NCI-H2227 (cell line): ENCODE measurements at regions not wholly inside any gene's neighbourhood (a gene's known extent, or its start where the extent isn't known, plus 50 kb on each side); places are given as distances from the start of the nearest gene placed in this dataset.

ENCODE experiments used
- DNase-seq: peaks from one replicate; lab custom pipeline; 2025; ENCODE audit not compliant: unreplicated experiment; lab: John Stamatoyannopoulos, UW

GRCh38 chr7:155360495-155361345 is 63.0 kb downstream of the INSIG1 start:
- no peak for DNase-seq

GRCh38 chr7:155361346-155361680 is 63.6 kb downstream of the INSIG1 start:
- DNase-seq = no peak

DNA sequence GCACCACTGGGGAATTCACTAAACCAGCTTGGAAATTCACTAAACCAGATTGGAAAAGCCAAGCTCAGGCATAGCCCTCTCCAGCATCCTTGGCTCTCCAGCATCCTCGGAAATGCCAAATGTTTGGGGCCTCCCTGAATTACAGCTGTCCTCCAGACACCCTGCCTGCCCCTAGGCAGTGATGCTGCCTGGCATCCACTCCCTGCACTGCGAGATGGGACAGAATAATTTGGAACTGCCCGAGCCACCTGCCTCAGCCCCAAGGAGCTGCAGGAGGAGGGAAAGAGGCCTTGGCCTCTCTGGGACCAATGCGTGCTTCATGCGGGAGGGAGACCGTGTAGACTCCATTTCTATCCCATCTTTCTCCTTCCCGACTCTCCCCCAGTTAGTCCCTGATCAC is 64.3 kb downstream of the INSIG1 start:
- no peak for DNase-seq

DNA sequence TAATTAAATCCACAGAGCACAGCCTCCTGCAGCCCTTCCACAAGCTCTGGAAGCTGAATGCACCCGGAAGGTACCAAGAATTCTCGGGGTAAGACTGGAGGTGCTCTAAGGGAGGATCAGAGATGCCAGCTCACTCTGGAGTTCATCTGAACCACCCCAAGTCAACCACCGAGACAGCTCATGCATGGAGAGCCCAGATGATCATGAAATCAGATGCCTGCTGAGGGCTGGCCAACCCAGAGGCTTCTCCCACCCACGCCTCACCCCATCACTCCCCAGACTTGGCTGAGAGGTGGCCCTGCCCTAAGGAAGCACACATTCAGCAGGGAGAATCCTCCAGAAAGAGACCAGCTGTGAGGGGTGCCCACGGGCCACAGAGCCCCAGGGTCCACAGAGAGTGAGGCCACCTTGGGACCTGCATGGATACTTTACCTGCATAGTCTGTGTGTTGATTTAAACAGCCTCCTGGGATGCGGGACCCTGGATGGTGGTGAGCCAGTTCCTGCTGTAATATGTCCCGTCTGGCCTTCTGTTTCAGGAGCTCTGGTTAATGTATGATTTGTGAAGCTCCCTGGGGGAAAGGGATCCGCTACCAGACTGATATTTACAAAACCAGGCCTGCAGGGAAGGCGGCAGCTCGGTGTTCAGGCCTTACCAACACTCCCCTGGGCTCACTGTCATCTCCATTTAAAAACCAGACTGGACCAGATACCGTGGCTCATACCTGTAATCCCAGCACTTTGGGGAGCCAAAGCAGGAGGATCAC is 64.9 kb downstream of the INSIG1 start:
- no peak for DNase-seq

DNA sequence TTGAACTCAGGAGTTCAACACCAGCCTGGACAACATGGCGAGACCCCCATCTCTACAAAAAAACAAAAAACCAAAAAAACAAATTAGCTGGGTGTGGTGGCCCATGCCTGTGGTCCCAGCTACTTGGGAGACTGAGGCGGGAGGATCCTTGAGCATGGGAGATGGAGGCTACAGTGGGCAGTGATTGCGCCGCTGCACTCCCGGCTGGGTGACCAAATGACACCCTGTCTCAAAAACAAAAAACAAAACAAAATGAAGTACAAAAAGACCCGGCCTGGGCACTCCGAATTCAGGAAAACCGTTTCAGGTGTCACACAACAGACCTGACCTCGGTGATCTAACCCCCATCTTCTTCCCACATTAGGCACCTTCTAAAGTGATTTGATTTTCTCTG is 65.5 kb downstream of the INSIG1 start:
- no peak for DNase-seq

DNA sequence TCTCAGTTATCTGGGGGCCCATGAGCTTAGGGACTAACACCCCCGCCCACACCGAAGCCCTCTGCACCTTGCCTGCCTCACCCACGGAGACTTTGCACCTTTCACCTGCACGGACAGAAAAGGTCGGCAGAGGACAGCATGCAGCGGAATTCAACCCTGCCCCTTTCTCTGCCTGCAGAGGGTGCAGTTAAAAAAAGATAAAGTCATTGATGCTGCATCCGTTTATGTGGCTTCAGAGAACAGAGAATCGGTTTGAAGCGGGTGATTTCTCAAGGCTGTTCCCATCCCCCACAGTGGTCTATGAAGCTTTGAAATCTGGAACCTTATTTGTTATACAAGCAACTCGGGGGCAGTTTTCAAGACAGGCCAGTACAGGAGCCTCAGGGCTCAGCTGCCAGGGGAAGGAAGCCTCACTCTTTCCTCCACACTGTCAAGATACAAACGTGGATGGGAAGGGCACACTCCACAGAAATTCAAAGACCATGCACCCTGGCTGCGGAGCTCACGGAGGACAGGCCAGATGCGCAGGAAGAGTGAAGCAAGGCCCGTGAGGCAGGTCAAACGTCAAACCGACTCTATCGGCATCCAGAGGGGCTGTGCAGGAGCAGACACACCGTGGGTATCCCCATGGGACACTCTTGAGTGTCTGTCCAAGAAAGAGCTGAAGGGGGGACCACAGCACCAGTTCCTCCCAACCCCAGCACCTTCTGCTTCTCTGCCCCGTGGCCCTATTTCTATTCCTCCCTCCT is 66.3 kb downstream of the INSIG1 start:
- DNase-seq = no peak

GRCh38 chr7:155365146-155365874 is 67.6 kb downstream of the INSIG1 start:
- DNase-seq = no peak

- DNase-seq = no peak
Measured at GRCh38 chr7:155368894-155369600, 71.4 kb downstream of the INSIG1 start.

- no peak for DNase-seq
Measured at GRCh38 chr7:155369766-155370165, 72.1 kb downstream of the INSIG1 start.

DNA sequence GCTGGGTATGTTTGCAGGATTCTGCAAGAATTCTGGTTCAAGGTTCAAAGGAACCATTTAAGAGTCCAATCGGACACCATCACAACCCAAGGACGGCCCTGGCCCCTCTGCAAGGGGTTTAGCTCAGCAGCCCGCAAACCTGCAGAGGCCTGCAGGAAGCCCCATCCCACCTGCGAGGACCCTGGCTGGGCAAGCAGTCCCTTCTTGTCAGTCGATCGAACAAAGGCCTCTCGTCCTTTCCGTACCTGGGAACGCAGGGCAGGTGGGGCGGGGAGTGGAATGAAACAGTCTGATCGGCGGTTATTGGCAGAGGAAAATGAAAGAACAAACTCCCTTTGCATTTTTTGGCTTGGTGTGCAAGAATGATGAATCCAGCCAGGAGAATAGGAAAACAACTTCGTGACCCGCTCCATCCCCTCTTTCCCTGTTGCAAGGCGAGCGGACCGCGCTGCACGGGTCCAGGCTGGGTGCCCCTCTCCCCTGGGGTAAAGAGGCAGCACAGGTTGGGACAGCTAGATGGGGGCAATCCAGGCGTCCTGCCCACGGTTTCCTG is 73.7 kb downstream of the INSIG1 start:
- no peak for DNase-seq

GRCh38 chr7:155371884-155372781 is 74.5 kb downstream of the INSIG1 start:
- DNase-seq = no peak

DNA sequence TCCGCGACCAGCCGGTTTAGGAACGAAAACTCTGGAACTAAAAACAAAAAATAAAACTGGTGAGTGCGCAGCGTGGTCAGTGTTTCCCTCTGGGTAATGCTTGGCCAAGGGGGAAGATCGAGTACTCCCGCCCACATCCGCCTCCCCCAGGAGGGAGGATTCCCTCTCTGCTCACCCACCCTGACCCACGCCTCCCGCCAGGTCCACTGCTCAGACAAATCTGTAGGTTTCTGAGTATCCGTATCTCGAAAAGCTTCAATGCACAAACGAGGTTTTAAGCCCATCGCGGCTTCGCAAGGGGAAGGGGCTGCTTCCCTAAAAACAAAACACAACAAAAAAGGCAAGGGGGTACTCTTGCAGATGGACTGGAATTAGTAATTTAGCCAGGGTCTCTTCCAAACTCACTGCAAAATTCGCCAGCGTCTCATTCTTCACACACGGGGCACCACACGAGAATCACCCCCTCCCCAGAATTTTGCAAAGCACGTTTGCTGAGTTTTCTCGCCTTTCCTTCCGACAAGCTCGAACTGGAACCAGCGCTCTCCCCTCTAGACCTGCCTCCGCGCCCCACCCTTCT is 75.2 kb downstream of the INSIG1 start:
- no peak for DNase-seq

- peak; percentile 18 for DNase-seq
Measured at GRCh38 chr7:155373359-155374273, 75.9 kb downstream of the INSIG1 start.

DNA sequence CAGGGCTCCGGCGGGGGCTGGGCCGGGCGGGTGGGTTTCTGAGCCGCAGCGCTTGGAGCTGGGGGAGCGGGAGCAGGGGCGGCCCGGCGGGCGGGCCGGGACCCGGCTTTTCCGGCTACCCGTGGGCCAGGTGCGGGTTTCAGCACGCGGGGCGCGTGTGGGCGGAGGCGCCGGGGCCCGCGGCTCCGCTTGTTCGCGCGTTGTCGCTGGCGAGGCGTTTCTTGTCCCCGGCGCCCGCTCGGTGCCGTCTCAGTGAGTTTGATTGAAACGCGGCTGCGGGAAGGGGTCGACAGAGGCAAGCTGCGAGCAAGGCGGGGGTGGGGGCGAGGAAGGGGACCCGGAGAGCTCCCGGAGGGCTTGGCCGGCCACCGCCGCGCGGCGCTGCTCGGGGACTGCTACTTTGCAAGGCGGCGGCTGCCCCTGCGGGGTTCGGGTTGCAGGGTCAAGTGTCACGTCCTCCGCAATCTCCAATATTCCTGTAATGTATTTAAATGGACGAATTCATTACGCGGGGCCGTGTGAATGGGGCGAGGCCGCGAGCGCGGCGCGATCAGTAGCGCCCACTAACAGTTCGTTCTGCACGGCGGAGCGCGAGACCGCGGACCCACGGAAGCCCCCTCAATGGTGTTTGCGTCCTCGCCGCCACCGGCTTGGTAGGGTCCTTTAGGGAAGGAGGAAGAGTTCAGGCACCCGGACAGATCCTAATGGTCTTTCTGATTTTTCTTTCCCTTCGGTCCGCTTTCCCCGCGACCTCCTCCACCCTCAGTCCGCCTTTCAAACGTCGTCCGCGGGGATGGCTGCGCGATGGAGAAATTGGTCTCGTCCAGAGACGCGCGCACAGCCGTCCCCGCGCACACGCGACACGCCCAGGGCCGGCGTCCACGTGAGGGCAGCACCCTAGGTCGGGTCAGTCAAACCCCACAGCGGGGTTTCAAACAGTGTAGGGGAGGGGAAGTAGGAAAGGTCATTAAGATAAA is 76.9 kb downstream of the INSIG1 start:
- no peak for DNase-seq

DNA sequence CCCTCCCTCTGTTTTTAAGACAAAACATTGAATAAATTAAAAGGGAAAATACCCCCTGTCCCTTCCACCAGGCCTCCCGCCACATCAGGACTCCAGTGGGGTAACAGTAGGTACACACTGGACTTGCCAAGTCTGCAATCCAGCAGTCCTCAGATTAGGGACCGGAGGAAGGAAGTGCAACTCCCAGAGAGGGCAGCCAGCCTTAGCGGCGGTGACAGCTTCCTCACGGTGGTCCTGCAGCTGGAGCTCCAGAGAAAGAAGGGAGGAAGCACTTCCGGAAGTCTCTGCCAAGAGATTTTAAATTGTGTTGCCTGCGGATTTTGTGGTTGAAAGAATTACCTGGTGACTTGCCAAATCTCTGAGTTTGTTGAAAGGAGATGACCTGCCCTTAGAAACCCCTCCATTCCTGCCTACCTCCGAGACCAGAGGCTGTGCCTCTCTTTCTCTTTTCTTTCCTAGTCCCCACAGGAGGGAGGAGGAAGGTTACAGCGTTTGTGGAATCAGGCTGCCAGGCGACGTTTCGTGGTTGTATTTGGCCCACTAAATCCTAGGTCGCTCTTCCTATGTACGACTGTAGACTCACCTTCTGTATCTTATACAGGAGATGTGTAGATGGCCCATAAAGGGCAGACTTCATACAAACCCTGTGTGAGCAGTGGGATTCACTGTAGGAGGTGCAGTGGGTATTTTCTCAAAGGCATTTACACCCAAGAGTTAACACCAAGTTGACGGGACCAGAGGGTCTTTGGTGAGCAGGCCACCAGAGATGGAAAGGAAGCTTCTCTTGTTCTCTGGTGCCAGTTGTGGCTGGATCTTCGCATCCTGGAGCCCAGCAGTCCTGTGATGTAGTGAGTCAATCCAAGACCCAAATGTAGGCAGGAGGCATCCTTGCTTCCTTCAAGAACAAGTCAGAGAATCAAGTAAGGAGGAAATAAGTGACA is 77.9 kb downstream of the INSIG1 start:
- no peak for DNase-seq
